Ishikawa (cell line): ENCODE measurements at regions not wholly inside any gene's neighbourhood (a gene's known extent, or its start where the extent isn't known, plus 50 kb on each side); places are given as distances from the start of the nearest gene placed in this dataset.

Experiments used
- EP300 ChIP-seq: IDR thresholded peaks from 2 replicates; pipeline ENCODE4 v1.6.1; 2012; ENCODE audit warnings: borderline replicate concordance
- RAD21 ChIP-seq: IDR thresholded peaks from 2 replicates; pipeline ENCODE4 v1.6.1; 2012; ENCODE audit warnings: low read depth
- TAF1 ChIP-seq: IDR thresholded peaks from 2 replicates; pipeline ENCODE4 v1.6.1; 2012; ENCODE audit warnings: low read depth, mild to moderate bottlenecking
- YY1 ChIP-seq: IDR thresholded peaks from 2 replicates; pipeline ENCODE4 v1.6.1; 2012; ENCODE audit warnings: low read depth
- TF ChIP-seq, protein P1 (sequence below): IDR thresholded peaks from 2 replicates; pipeline ENCODE4 v1.6.1; 2012; ENCODE audit warnings: low read depth, mild to moderate bottlenecking
- TF ChIP-seq, protein P2 (sequence below): IDR thresholded peaks from 2 replicates; pipeline ENCODE4 v1.6.1; 2012

GRCh38 chr7:68288144-68288593 is 1291.5 kb downstream of the TYW1 start:
- TF ChIP-seq TAF1 (no peak), RAD21 (no peak), EP300 (no peak), YY1 (no peak)
- TF ChIP-seq, protein P1, sequence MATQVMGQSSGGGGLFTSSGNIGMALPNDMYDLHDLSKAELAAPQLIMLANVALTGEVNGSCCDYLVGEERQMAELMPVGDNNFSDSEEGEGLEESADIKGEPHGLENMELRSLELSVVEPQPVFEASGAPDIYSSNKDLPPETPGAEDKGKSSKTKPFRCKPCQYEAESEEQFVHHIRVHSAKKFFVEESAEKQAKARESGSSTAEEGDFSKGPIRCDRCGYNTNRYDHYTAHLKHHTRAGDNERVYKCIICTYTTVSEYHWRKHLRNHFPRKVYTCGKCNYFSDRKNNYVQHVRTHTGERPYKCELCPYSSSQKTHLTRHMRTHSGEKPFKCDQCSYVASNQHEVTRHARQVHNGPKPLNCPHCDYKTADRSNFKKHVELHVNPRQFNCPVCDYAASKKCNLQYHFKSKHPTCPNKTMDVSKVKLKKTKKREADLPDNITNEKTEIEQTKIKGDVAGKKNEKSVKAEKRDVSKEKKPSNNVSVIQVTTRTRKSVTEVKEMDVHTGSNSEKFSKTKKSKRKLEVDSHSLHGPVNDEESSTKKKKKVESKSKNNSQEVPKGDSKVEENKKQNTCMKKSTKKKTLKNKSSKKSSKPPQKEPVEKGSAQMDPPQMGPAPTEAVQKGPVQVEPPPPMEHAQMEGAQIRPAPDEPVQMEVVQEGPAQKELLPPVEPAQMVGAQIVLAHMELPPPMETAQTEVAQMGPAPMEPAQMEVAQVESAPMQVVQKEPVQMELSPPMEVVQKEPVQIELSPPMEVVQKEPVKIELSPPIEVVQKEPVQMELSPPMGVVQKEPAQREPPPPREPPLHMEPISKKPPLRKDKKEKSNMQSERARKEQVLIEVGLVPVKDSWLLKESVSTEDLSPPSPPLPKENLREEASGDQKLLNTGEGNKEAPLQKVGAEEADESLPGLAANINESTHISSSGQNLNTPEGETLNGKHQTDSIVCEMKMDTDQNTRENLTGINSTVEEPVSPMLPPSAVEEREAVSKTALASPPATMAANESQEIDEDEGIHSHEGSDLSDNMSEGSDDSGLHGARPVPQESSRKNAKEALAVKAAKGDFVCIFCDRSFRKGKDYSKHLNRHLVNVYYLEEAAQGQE, result no peak
- TF ChIP-seq, protein P2, sequence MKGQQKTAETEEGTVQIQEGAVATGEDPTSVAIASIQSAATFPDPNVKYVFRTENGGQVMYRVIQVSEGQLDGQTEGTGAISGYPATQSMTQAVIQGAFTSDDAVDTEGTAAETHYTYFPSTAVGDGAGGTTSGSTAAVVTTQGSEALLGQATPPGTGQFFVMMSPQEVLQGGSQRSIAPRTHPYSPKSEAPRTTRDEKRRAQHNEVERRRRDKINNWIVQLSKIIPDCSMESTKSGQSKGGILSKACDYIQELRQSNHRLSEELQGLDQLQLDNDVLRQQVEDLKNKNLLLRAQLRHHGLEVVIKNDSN, result no peak
